Lower lobe of right lung (tissue), 2 donors: ENCODE measurements at regions not wholly inside any gene's neighbourhood (a gene's known extent, or its start where the extent isn't known, plus 50 kb on each side); places are given as distances from the start of the nearest gene placed in this dataset.

Experiments used
- ATAC-seq, 2 donors: fragments of 200-7000 bp; cut with Tn5 transposase; one replicate each; pipeline ENCODE4 v1.9.1; 2020 to 2022; ENCODE audit warnings: mild to moderate bottlenecking in 2 of 2, moderate library complexity in 2 of 2
- DNase-seq: peaks from one replicate; pipeline ENCODE4 v3.0.0-alpha.2; 2020
- H3K27ac ChIP-seq: fragments of 200-600 bp; one replicate; pipeline ENCODE4 v1.8.0; 2022
- H3K27me3 ChIP-seq: fragments of 200-600 bp; one replicate; pipeline ENCODE4 v1.8.0; 2022; ENCODE audit warnings: low read depth
- H3K36me3 ChIP-seq: fragments of 200-600 bp; one replicate; pipeline ENCODE4 v1.8.0; 2022; ENCODE audit warnings: mild to moderate bottlenecking
- H3K4me1 ChIP-seq: fragments of 200-600 bp; one replicate; pipeline ENCODE4 v1.8.0; 2022
- H3K4me3 ChIP-seq: fragments of 200-600 bp; one replicate; pipeline ENCODE4 v1.8.0; 2022; ENCODE audit warnings: mild to moderate bottlenecking
- H3K9me3 ChIP-seq: fragments of 200-600 bp; one replicate; pipeline ENCODE4 v1.8.0; 2022
- intact Hi-C: fragments of 100-400 bp; cut with DNase I; formaldehyde crosslinking; loops from one replicate; pipeline ENCODE4 v1.11.0; 2022
- TF ChIP-seq, protein P1 (sequence below): fragments of 200-600 bp; IDR thresholded peaks from one replicate; pipeline ENCODE4 v1.8.0; 2022; ENCODE audit warnings: antibody characterized with exemption, mild to moderate bottlenecking
- donor health status: DM: no; HTN: yes; CAD: no; lungs with severe emphysema.

- Histone ChIP-seq H3K36me3 (no peaks in the 10 kb centered on the region), H3K9me3 (no peaks in the 10 kb centered on the region), H3K4me1 (no peaks in the 10 kb centered on the region), H3K27me3 (no peaks in the 10 kb centered on the region), H3K27ac (no peak overlapping the region), H3K4me3 (no peak overlapping the region)
- ATAC-seq: no peak
- no peak for DNase-seq
- TF ChIP-seq, protein P1, sequence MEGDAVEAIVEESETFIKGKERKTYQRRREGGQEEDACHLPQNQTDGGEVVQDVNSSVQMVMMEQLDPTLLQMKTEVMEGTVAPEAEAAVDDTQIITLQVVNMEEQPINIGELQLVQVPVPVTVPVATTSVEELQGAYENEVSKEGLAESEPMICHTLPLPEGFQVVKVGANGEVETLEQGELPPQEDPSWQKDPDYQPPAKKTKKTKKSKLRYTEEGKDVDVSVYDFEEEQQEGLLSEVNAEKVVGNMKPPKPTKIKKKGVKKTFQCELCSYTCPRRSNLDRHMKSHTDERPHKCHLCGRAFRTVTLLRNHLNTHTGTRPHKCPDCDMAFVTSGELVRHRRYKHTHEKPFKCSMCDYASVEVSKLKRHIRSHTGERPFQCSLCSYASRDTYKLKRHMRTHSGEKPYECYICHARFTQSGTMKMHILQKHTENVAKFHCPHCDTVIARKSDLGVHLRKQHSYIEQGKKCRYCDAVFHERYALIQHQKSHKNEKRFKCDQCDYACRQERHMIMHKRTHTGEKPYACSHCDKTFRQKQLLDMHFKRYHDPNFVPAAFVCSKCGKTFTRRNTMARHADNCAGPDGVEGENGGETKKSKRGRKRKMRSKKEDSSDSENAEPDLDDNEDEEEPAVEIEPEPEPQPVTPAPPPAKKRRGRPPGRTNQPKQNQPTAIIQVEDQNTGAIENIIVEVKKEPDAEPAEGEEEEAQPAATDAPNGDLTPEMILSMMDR: no peak
- intact Hi-C loops: no loop called here
Observed at GRCh38 chr16:59758848-59759247, 1024.7 kb upstream of the GOT2 start.

DNA sequence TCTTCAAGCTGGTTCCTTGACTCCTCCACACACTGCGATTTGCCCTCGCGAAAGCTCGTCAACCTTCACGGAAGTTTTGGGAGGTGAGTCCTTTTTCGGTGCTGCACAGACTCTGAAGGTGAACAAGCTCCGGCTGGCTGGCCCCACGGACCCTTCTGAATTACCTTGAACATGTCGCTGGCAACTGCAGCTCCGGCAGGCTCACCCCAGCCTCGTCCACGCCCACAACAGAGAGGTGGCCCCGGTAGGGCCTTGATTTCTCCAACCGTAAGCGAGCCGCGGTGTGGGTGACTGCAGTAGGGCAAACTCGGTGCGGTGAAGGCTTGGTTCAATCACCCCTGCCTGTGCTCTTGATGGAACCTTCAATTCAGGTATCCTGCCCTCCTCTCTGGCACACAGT is 1020.7 kb upstream of the GOT2 start:
- intact Hi-C loops: no loop called here
- TF ChIP-seq, protein P1: no peak
- Histone ChIP-seq H3K4me3 (no peak overlapping the region), H3K9me3 (no peaks in the 10 kb centered on the region), H3K36me3 (no peaks in the 10 kb centered on the region), H3K4me1 (no peaks in the 10 kb centered on the region), H3K27ac (no peak overlapping the region), H3K27me3 (no peaks in the 10 kb centered on the region)
- ATAC-seq (no peak), DNase-seq (no peak)

DNA sequence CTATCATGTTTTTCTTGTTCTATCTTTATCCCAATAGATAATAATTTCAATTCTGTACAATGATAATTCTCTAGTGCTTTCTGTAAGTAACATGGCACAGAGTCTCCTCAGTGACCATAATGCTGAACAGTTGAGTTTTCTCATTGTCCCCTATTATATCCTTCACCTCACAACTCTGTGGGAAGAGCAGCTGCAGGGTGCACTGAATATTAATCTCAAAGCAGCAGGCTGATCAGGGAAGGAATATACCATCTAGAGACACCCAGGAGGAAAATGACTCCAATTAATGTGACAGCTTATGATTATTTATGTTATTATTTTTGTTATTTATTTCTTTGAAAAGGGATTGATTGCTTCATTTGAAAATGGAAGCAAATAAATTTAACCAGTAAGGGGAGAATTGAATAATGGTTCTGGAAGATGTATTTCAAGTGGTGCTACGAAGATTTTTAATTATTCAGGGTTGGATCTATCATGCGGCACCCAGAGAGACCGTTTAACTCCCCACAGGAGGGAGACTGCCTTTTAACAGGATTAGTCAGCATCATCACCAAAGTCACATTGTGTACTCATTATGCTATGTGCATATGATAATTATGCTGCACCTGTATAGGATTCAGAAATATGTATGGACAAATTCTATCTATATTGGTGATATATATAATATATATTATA is 1015.7 kb upstream of the GOT2 start:
- intact Hi-C loops: no loop called here
- H3K4me1 ChIP-seq: no peaks in the 10 kb centered on the region

DNA sequence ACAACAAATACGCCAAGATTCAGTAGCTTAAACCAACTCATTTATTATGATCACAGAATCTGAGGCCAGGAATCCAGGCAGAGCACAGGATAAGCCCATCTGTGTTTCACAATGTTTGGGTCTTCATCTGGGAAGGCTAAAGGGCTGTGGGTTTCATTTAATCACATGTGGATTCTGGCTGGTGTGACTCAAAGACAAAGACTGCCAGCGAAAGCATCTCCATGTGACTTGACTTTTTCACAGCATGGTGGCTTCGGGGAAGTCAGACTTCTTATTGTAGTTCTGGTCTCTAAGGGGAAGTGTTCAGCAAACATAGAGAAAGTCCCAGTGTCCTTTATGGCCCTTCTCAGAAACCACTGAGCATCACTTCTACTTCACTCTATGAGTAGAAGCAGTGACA is 1014.4 kb upstream of the GOT2 start:
- intact Hi-C loops: no loop called here
- no peaks in the 10 kb centered on the region for H3K4me1 ChIP-seq
- no peak overlapping the region for H3K4me3 ChIP-seq
- no peak overlapping the region for H3K27ac ChIP-seq
- no peaks in the 10 kb centered on the region for H3K27me3 ChIP-seq
- no peak for DNase-seq
- H3K9me3 ChIP-seq: no peaks in the 10 kb centered on the region
- H3K36me3 ChIP-seq: no peaks in the 10 kb centered on the region
- TF ChIP-seq, protein P1: no peak
- no peak for ATAC-seq

More for the DNA sequence above, 1015.7 kb upstream of the GOT2 start:
- Histone ChIP-seq H3K4me3 (no peak overlapping the region), H3K9me3 (no peaks in the 10 kb centered on the region), H3K27ac (no peak overlapping the region), H3K36me3 (no peaks in the 10 kb centered on the region), H3K27me3 (no peaks in the 10 kb centered on the region)
- ATAC-seq (no peak), DNase-seq (no peak)
- TF ChIP-seq, protein P1: no peak

DNA sequence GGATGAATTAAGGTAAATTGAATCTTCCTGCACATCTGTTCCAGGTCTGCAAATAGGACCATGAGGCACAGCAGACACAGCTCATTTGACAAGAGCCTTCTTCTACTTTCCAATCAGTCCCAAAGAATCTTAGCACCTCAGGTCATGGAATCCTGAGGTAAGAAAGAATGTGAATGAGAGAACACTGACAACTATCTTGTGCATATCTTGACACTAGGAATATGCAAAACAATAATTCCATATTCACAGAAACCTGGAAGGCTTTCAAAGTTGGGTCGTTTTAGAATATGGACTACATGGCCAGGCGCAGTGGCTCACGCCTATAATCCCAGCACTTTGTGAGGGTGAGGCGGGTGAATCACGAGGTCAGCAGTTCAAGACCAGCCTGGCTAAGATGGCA is 1009.4 kb upstream of the GOT2 start:
- DNase-seq (no peak), ATAC-seq (no peak)
- H3K9me3 ChIP-seq: no peaks in the 10 kb centered on the region
- intact Hi-C loops: no loop called here
- no peak overlapping the region for H3K4me3 ChIP-seq
- no peaks in the 10 kb centered on the region for H3K4me1 ChIP-seq
- TF ChIP-seq, protein P1: no peak
- H3K27ac ChIP-seq: no peak overlapping the region
- H3K27me3 ChIP-seq: no peaks in the 10 kb centered on the region
- H3K36me3 ChIP-seq: no peaks in the 10 kb centered on the region
